GM12891 (cell line): ENCODE measurements at regions not wholly inside any gene's neighbourhood (a gene's known extent, or its start where the extent isn't known, plus 50 kb on each side); places are given as distances from the start of the nearest gene placed in this dataset.

Experiments used
- PAX5 ChIP-seq: IDR thresholded peaks from 2 replicates; pipeline ENCODE4 v1.6.1; 2011; ENCODE audit warnings: low read length, moderate library complexity, mild to moderate bottlenecking; ENCODE audit not compliant: insufficient read depth, severe bottlenecking
- POLR2A ChIP-seq: IDR thresholded peaks from 2 replicates; pipeline ENCODE4 v1.6.1; 2011; ENCODE audit warnings: low read depth, low read length, control low read depth
- POLR2AphosphoS5 ChIP-seq: IDR thresholded peaks from 2 replicates; pipeline ENCODE4 v1.6.1; 2011; ENCODE audit warnings: low read depth, low read length, control low read depth
- SPI1 ChIP-seq: IDR thresholded peaks from 2 replicates; pipeline ENCODE4 v1.6.1; 2011; ENCODE audit warnings: low read depth, low read length, control low read depth
- TAF1 ChIP-seq: IDR thresholded peaks from 2 replicates; pipeline ENCODE4 v1.6.1; 2011; ENCODE audit warnings: low read depth, low read length, control low read depth

- TF ChIP-seq TAF1 = no peak
- no peak for TF ChIP-seq POLR2AphosphoS5
- no peak for TF ChIP-seq SPI1
- no peak for TF ChIP-seq POLR2A
- no peak for TF ChIP-seq PAX5
These were observed 102.3 kb upstream of the MTPN start for GRCh38 chr7:136079478-136079892.
